NCI-H2081 (cell line): ENCODE measurements at regions not wholly inside any gene's neighbourhood (a gene's known extent, or its start where the extent isn't known, plus 50 kb on each side); places are given as distances from the start of the nearest gene placed in this dataset.
"Not testable (repeated sequence)": the region's sequence is repeated elsewhere in the genome, so short reads cannot be mapped to it uniquely, and the experiment has no call there.

Source experiments
- DNase-seq, 2 experiments: peaks; one replicate each; lab custom pipeline; 2025; lab: John Stamatoyannopoulos, UW

- DNase-seq = not testable (repeated sequence)
Observed at GRCh38 chr13:31608780-31609179, 130.5 kb upstream of the RXFP2 start.

GRCh38 chr13:31610270-31610998 lies 128.9 kb upstream of the RXFP2 start:
- DNase-seq = no peak

- no peak for DNase-seq
Observed at GRCh38 chr13:31611214-31611613, 128.1 kb upstream of the RXFP2 start.

GRCh38 chr13:31614073-31614472 lies 125.3 kb upstream of the RXFP2 start:
- no peak for DNase-seq

- DNase-seq = no peak
Observed at GRCh38 chr13:31614704-31615103, 124.6 kb upstream of the RXFP2 start.

- DNase-seq = no peak
Observed at GRCh38 chr13:31625115-31625514, 114.2 kb upstream of the RXFP2 start.

- no peak for DNase-seq
Observed at GRCh38 chr13:31627097-31627845, 112.1 kb upstream of the RXFP2 start.

- DNase-seq = no peak
Observed at GRCh38 chr13:31629085-31629780, 110.1 kb upstream of the RXFP2 start.

- no peak for DNase-seq
Observed at GRCh38 chr13:31631071-31631470, 108.3 kb upstream of the RXFP2 start.

GRCh38 chr13:31631746-31632145 lies 107.6 kb upstream of the RXFP2 start:
- no peak for DNase-seq

GRCh38 chr13:31638577-31638976 lies 100.7 kb upstream of the RXFP2 start:
- DNase-seq = no peak

GRCh38 chr13:31639443-31640163 lies 99.7 kb upstream of the RXFP2 start:
- no peak for DNase-seq

- DNase-seq = no peak
Observed at GRCh38 chr13:31649766-31650165, 89.6 kb upstream of the RXFP2 start.

GRCh38 chr13:31653730-31654129 lies 85.6 kb upstream of the RXFP2 start:
- no peak for DNase-seq

GRCh38 chr13:31663880-31664585 lies 75.3 kb upstream of the RXFP2 start:
- no peak for DNase-seq

GRCh38 chr13:31670831-31671617 lies 68.3 kb upstream of the RXFP2 start:
- no peak for DNase-seq

GRCh38 chr13:31674051-31674450 lies 65.3 kb upstream of the RXFP2 start:
- no peak for DNase-seq

- no peak for DNase-seq
Observed at GRCh38 chr13:31675440-31675953, 63.8 kb upstream of the RXFP2 start.

- DNase-seq = no peak
Observed at GRCh38 chr13:31681133-31681532, 58.2 kb upstream of the RXFP2 start.

- no peak for DNase-seq
Observed at GRCh38 chr13:31684466-31684865, 54.9 kb upstream of the RXFP2 start.
